ENCODE measurements at regions not wholly inside any gene's neighbourhood (a gene's known extent, or its start where the extent isn't known, plus 50 kb on each side); places are given as distances from the start of the nearest gene placed in this dataset.
"Not testable (repeated sequence)": the region's sequence is repeated elsewhere in the genome, so short reads cannot be mapped to it uniquely, and the experiment has no call there.

DNA sequence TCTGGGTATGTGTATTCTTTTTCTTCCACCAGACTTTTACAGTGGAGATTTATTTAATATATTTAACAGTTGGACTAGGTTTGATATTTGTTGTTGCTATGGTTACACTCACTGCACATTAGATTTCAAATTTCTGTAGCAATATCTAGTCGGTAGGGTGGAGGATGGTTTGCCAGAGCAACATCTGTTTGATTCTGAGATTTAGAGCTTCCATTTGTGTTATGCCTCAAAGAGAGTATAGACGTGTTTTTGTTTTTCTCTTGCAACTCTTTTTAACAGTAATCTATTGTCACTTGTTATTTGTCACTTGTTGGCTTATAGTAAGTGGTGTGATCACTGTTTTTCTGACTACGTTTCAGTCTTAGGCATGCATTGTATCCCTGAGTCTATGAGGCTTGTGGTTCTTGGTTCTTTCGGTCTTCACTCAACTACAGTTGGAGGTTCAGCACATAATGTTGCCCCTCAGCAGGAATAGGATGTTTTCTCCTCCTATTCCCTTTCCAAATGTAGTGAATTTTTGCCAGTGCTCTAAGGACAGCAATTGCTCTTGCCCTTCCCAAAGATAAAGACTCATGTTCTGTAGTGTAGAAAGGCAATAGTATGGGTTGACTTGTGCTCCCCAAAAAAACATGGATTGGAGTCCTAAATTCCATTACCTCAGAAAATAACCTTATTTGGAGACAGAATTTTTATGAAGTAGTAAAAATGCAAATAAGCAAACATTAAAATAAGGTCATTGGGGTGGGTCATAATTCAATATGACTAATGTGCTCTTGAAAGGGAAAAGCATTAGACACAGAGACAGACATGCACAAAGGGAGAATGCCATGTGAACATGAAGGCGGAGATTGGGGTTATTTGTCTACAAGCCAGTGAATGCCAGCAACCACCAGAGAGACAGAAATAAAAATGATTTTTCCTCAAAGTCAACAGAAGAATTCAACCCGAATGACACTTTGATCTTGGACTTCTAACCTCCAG is 692.1 kb downstream of the DIPK2A start:
- DNase-seq, result no peak

DNA sequence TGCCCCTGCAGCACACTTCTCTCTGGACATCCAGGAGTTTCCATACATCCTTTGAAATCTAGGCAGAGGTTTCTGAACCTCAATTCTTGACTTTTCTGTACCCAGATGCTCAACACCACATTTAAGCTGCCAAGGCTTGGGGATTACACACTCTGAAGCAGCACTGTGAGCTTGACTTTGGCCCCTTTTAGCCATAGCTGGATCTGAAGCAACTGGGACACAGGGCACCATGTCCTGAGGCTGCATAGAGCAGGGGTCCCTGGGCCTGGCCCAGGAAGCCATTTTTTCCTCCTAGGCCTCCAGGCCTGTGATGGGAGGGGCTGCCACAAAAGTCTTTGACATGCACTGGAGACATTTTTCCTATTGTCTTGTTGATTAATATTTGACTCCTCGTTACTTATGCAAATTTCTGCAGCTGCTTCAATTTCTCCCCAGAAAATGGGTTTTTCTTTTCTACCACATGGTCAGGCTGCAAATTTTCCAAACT is 694.0 kb downstream of the DIPK2A start:
- no peak for DNase-seq

DNA sequence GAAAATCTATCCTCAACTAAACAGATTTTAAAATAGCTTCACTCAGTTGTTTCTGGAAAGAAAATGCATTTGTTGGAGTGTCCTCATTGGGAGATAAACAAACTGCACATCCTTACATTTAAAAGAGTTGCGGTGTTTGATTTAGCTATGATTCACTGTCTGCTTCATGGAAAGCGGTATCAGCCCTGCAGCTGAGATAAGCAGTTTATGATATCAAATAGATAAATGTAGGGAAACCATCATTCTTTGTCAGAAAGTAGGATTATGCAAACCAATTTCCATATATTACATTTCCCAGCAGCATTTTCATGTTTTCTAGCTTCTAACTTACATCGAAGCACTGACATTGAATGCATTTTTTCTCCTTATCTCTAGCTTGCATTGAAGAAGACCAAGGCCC is 698.9 kb downstream of the DIPK2A start:
- no peak for DNase-seq

DNA sequence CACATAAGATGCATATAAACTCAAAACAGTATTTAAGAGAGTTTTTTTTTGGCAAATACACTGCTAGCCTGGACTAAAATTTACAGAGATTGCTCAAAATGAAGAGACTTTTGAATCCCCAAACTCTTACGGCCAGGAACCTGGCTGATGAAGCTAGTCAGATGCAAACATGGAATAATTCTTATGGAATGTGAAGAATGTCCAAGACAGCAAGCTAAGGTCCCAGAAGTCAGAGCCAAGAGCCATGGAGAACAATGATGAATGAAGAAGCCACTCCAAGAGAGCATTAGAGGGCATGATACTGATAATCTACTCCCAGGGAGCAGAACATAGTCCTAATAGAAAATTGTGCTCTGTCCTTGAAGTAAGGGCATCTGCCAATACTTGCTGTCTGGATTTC is 705.5 kb downstream of the DIPK2A start:
- DNase-seq, result no peak

DNA sequence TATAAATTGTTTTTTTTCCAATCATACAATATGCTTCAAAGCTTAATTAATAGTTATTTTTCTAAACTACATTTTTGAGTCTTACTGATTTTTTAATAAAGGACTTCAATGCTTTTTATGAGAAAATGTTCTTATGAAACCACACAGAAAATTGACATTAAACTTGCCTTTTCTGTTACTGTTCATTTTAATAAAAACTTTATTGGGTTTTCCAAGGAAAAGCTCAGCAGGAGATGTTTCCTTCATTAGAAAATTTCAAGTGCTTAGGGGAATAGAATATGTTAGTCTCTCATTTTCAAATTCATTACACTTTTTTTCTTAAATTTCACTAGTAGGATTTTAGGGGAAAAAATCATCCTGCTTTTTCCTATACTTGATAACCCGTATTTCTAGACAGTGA is 711.4 kb downstream of the DIPK2A start:
- DNase-seq, result no peak

DNA sequence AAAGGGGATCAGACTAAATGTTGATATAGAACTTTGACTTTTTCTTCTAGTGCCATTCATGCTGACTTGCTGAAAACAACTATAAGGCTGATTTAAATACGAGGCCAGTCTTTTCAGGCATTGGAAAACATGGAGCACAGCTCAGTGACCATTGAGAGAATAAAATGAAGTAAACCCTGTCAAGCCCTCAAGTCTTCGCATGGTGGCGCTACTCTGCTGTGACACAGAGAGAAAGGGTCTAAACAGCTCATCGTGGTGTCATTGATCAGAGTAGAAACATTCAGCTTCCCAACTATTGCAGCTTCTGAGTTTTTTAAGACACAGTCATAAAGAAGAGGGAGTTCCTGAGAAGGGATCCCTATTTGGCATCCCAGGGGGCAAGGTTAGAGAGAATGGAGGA is 716.2 kb downstream of the DIPK2A start:
- DNase-seq, result no peak

DNA sequence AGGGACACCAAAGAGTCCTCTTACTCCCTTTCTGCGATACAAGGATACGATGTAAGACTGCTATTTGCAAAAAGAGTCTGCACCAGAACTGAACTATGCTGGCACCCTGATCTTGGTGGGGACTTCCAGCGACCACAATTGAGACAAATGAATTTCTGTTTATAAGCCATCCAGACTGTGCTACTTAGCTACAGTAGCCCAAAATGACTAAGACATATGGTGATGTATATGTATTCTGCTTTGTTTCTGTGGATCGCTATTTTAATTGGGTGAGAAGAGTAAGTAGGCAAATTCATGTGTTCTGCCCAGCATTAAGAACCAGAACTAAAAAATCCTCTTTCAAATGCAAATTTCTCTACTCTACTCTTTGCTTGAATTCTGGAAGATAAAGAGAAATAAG is 720.9 kb downstream of the DIPK2A start:
- DNase-seq, result no peak

DNA sequence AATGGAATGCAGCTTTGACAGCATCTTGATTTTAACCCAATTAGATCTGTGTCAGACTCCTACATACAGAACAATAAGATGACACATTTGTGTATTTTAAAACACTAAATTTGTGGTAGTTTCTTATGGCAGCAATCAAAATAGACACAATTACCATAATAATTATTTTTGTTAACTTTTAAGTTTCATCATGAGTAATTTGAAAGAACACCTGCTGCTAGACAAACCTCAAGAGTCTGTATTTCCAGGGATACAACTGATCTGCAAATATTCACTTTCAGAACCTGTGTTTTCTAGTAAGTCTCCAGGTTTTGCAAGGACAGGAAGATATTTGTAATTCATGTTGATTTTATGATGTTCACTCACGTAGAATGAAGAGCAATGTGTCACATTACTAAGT is 736.8 kb downstream of the DIPK2A start:
- no peak for DNase-seq

DNA sequence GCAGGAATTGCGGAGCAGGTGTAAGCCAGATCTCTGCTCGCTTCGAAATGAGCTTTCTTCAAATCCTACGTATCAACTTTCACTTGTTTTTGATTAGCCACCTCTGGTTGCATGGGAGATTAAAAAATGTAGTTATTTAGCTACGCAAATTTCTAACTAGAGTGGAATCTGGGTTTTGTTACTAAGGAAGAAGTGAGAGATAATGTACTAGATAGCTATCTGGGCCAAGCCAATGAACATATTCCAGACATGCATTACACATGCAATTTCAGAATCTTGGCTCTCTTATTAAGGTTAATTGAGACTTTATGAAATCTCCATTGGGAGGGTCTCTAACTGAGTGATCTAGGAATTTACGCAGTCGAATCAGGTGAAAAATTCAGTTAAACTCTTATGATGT is 765.7 kb downstream of the DIPK2A start:
- no peak for DNase-seq

DNA sequence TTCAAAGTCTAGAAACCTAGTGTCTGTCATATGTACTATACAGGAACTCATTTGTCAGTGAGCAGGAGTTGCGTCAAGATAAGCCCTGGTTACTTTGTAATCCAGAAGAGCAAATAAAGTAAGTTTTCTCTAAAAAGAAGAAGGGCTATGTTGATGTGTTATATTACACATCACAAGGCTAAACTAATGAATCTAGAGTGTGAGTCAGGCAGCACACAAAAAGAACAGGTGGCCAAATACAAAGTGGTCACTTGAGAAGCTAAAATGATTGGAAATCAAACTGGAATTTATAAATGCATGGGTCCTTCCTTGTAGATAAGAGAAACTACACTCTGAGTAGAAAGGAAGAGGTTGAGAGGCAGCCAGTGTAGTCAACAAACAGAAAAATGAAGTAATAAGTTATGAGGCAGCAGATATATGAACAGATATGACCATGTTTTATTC is 771.6 kb downstream of the DIPK2A start:
- DNase-seq, result no peak

DNA sequence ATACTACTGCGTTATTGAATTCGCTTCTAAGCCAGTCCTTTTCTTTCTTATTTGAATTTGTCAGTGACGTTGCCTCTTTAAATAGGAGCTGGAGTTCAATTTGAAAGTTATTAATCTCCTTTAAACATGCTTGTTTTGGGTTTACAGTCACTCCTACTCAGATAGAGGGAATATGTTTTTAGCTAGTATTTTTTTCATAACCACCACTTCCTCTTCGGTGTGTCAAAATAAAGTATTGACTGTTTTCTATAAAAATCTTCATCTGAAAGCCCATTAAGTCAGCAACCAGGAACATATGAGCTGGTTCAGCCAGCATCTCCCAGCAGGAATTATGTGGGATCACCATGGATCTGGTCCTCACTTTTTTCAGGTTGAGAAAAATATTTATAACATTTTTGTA is 772.9 kb downstream of the DIPK2A start:
- DNase-seq, result no peak

DNA sequence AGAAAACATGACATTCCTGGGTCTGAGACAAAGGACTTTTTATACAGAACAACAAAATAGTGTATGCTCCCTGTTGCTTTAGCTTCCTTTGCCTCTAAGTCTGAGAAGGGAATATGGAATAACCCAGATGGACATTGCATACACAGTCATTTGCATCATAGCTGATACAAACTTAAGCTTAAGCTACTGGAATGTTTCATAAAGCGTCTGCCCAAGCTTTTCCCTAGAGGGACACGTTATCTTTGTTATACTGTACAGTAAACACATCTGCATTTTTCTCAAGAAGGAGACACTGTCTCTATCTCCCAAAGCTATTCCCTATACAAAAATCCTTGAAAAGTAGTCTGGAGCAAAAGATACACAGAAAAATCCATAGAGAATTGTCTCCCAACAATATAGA is 775.0 kb downstream of the DIPK2A start:
- DNase-seq, result no peak

DNA sequence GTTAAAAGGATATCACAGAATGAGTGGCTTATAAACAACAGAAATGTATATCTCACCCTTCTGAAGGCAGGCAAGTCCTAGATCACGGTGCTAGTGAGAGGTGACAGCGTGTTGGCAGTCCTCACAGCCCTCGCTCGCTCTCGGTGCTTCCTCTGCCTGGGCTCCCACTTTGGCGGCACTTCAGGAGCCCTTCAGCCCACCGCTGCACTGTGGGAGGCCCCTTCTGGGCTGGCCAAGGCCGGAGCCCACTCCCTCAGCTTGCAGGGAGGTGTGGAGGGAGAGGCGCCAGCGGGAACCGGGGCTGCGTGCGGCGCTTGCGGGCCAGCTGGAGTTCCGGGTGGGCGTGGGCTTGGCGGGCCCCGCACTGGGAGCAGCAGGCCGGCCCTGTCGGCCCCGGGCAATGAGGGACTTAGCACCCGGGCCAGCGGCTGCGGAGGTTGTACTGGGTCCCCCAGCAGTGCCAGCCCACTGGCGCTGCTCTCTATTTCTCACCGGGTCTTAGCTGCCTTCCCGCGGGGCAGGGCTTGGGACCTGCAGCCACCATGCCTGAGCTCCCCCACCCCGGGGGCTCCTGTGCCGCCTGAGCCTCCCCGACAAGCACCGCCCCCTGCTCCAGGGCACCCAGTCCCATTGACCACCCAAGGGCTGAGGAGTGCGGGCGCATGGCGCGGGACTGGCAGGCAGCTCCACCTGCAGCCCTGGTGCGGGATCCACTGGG is 778.1 kb downstream of the DIPK2A start:
- not testable (repeated sequence) for DNase-seq

DNA sequence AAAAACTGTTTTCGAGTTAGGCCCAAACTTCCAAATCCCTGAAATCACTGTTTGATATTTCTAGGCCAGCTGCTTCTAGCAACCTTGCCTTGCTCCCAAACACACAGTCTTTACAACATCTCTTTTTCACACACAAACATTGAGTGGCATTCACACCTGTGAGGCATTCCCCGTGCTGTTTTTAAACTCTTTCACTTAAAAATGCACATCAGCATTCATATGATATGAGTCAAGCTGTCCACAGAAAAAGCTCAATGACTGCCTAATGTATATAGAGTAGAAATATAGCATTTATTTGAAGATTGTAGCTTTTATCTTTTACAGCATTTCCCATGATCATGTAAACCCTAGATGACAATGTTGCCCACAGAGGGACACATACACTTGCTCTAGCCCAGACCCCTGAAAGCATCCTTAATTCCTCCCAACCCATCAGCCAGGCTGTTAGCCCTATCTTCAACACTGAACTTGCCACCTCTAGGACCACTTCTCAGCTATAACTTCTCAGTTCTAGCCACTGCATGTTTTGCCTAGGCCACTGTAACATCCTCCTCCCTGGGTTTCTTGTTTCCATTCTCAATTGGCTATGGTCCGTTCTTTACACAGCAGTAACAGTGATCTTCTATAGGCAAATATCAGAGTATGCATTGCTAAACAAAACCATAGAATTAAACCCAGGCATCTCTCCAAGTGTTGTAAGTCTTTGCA is 782.6 kb downstream of the DIPK2A start:
- DNase-seq, result no peak

DNA sequence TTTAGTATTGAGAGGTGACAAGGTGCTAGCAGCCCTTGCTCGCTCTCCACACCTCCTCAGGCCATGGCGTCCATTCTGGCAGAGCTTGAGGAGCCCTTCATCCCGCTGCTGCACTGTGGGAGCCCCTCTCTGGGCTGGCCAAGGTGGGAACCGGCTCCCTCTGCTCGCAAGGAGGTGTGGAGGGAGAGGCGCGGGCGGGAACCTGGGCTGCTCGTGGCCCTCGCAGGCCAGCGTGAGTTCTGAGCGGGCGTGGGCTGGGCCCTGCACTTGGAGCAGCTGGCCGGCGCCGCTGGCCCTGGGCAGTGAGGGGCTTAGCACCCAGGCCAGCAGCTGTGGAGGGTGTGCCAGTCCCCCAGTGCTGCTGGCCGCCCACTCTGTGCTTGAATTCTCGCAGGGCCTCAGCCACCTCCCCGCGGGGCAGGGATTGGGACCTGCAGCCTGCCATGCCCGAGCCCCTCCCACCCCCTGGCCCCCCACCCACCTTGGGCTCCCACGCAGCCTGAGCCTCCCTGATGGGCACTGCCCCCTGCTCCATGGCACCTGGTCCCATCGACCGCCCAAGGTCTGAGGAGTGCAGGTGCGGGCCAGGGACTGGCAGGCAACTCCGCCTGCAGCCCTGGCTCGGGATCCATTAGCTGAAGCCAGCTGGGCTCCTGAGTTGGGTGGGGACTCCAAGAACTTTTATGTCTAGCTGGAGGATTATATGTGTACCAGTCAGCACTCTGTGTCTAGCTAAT is 785.2 kb downstream of the DIPK2A start:
- DNase-seq, result no peak

DNA sequence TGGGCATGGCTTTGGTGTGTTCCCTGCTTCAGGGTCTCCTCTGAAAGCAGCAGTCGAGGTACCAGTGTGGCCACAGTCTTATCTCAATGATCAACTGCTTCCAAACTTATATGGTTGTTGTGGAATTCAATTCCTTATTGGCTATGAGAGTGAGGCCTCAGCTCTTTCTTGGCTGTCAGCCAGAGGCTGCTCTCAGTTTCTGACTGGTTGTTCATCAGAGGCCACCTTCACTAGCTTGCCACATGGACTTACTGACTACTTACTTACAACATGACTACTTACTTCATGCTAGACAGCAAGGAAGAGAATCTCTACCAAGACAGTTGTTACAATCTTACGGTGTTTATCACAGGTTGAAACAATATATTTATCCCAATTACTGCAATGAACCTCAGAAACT is 789.2 kb downstream of the DIPK2A start:
- DNase-seq, result no peak

DNA sequence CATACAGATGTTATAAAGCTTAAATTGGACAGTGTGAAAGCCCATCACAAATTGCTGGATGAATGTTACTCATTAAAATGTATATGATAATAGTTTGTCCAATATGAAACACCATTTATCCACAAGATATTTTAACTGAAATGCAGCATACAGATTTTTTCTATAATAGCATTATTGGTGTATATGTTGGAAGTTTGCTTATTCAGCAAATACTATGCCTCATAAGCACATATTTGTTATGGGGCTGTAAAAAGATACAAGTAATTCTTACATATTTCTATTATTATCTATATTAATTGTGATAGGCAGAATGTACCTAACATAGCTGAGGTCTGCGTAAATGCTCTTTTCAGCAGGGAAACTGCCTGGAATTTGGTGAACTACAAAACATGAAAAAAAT is 790.5 kb downstream of the DIPK2A start:
- DNase-seq, result no peak

DNA sequence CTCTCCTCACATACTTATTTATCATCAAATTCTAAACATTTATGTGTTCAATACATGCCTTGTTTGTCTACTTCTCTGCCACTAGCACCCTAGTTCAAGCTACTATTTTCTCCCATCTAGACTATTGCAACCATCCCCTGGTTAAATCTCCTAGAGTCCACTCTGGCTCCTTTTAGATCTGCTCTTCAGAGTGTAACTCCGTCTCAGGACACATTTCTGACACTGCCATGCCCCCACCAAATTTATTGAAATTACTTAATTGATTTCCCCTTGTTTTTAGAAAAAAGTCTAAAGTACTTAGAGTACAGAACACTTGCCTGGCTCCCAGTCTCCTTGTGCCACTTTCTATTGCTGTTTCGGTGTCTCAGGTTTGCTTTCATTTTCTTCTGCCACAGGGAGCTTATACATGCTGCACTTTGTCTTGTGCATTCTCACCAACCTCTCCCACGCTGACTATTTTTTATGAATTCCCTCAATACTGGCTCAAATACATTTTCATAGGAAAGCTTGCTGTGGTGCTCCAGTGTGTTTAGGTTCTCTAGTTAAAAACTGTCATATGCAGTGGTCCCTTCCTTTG is 792.3 kb downstream of the DIPK2A start:
- no peak for DNase-seq

DNA sequence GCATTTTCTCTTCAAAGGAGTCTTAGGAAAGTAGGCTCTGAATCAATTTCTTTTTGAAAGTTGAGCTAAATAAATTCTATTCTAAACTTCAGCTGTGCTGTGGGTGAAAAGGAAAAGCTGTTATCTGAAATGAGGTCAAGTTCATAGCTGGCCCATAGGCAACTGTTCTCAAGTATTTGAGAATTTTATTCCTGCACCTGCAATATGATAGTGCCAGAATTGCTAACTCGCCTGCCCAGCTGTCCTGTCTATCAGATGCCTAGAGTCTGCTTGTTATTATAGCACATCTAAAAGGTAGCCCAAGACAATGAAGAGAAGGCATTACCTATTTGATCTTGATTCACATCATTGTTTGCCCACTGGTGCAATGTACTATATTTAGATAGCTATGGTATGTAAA is 798.7 kb downstream of the DIPK2A start:
- no peak for DNase-seq

DNA sequence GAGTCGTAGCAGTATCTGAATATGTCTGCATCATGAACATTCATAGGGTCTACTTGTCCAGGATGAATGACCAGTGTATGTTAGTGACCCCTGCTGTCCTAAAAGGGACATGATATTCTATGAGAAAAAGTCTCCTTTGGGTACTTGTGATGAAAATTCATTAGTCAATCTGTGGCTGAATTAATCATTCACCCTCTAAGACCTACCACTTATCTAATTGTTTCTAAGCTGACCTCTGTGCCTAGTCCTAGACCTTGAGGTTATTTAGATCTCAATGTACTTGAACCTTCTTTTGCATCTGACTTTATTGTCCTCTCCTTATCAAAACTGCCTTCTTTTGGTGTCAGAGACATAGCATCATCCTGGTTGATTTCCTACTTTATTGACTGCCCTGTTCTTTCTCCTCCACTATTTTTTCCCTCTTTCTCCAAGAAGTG is 799.3 kb downstream of the DIPK2A start:
- DNase-seq, result no peak

DNA sequence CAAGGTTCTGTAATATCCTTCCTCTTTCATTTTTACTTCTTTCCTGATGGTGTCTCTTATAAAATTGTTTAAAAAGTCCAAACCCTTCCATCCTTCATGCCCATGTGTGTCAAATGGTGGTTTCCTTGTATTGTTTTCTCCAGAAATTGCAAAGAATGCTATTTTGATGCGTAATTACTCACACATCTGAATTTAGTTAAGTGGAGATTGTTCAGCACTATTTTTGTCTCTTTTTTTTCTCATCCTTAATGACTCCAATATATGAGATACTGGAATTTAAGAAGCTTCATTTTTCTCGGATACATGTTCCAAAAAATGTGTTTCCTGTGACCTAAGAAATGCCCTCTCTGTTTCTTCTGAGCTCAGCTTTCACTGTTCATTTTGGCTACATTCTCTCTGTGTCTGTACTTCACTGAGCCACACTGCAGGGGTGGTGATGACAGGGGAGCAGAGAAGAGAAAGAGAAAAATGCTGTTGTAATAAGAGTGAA is 799.8 kb downstream of the DIPK2A start:
- DNase-seq, result no peak

DNA sequence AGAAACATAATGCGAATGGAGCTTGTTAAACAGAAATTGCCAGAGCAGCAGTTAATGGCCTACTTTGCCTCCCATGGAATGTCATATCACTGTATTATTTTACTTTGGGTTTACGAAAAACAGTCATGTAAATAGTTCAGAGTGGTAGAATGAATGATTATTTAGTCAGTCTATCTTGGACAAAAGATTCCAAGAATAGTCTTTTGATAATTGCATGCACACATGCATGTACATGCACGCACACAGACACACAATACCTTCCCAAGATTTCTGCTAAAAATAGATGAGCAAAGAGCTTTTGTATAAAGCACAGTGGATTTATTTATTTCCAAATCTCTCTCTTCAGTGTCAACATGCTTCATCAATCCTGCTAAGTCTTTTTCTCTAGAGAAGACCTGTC is 800.7 kb downstream of the DIPK2A start:
- no peak for DNase-seq

Measured in GF-D8 (cell line).